ENCODE measurements at regions not wholly inside any gene's neighbourhood (a gene's known extent, or its start where the extent isn't known, plus 50 kb on each side); places are given as distances from the start of the nearest gene placed in this dataset.

GRCh38 chr7:153354071-153354470 is 594.5 kb downstream of the ACTR3B start:
- ChIA-PET CTCF (no interaction called here), POLR2A (no interaction called here)
- Histone ChIP-seq H3K27ac (ENCODE audit: extremely low read depth, low read depth, low read length) (no peak overlapping the region), H3K9me3 (ENCODE audit: control insufficient read depth, insufficient read depth, low read depth, low read length) (no peaks in the 10 kb centered on the region), H3K4me3 (ENCODE audit: low read depth, low read length) (no peak overlapping the region), H3K36me3 (ENCODE audit: control insufficient read depth in 2 of 2, insufficient read depth in 1 of 2, low read length in 2 of 2) (no peaks in the 10 kb centered on the region), H3K4me1 (ENCODE audit: control insufficient read depth, insufficient read depth, low read length) (no peaks in the 10 kb centered on the region)
- no peak for TF ChIP-seq GLI2 (tag by site-specific recombination; IDR thresholded peaks at IDR 0.05; ENCODE audit: borderline replicate concordance, low read depth)
- no peak for TF ChIP-seq ZNF626 (tag by site-specific recombination; IDR thresholded peaks at IDR 0.05)
- no peak for TF ChIP-seq TRIM28 (IDR thresholded peaks at IDR 0.05; ENCODE audit: borderline replicate concordance, low read length)
- no peak for TF ChIP-seq ZNF768 (tag by site-specific recombination; IDR thresholded peaks at IDR 0.05)
- no peak for TF ChIP-seq ZNF664 (tag by site-specific recombination; IDR thresholded peaks at IDR 0.05)
- no peak for TF ChIP-seq ZNF202 (tag by site-specific recombination; IDR thresholded peaks at IDR 0.05; ENCODE audit: borderline replicate concordance)
- no peak for TF ChIP-seq ZNF169 (tag by site-specific recombination; IDR thresholded peaks at IDR 0.05)
- TF ChIP-seq ZNF600 (tag by site-specific recombination; IDR thresholded peaks at IDR 0.05), result no peak
- no peak for TF ChIP-seq ZNF146 (tag by site-specific recombination; IDR thresholded peaks at IDR 0.05)
- TF ChIP-seq ZNF138 (tag by site-specific recombination; IDR thresholded peaks at IDR 0.05; ENCODE audit: borderline replicate concordance), result no peak
- TF ChIP-seq ZNF777 (tag by site-specific recombination; IDR thresholded peaks at IDR 0.05; ENCODE audit: borderline replicate concordance), result no peak
- no peak for TF ChIP-seq ZNF549 (tag by site-specific recombination; IDR thresholded peaks at IDR 0.05)
- TF ChIP-seq ZNF19 (tag by site-specific recombination; IDR thresholded peaks at IDR 0.05; ENCODE audit: low read depth), result no peak
- TF ChIP-seq ZNF302 (tag by site-specific recombination; IDR thresholded peaks at IDR 0.05; ENCODE audit: low read depth), result no peak
- no peak for TF ChIP-seq ZNF274 (IDR thresholded peaks at IDR 0.05; ENCODE audit: low read length)
- TF ChIP-seq ZNF274 (tag by site-specific recombination; IDR thresholded peaks at IDR 0.05; ENCODE audit: borderline replicate concordance), result no peak
- no peak for TF ChIP-seq ZNF530 (tag by site-specific recombination; IDR thresholded peaks at IDR 0.05; ENCODE audit: low read depth)
- TF ChIP-seq ZNF398 (tag by site-specific recombination; IDR thresholded peaks at IDR 0.05), result no peak

GRCh38 chr7:153370092-153370491 is 610.5 kb downstream of the ACTR3B start:
- H3K9me3 ChIP-seq (ENCODE audit: control insufficient read depth, insufficient read depth, low read depth, low read length), result no peaks in the 10 kb centered on the region
- H3K36me3 ChIP-seq (ENCODE audit: control insufficient read depth in 2 of 2, insufficient read depth in 1 of 2, low read length in 2 of 2), result no peaks in the 10 kb centered on the region
- no peaks in the 10 kb centered on the region for H3K4me1 ChIP-seq (ENCODE audit: control insufficient read depth, insufficient read depth, low read length)
- H3K27ac ChIP-seq (ENCODE audit: extremely low read depth, low read depth, low read length), result no peak overlapping the region
- ChIA-PET POLR2A (no interaction called here), CTCF (no interaction called here)
- H3K4me3 ChIP-seq (ENCODE audit: low read depth, low read length), result no peak overlapping the region
- TF ChIP-seq ZNF529 (tag by site-specific recombination; IDR thresholded peaks at IDR 0.05; ENCODE audit: insufficient replicate concordance), result no peak
- TF ChIP-seq ZNF324 (tag by site-specific recombination; IDR thresholded peaks at IDR 0.05), result no peak
- no peak for TF ChIP-seq KLF9 (tag by site-specific recombination; IDR thresholded peaks at IDR 0.05; ENCODE audit: low read depth)
- TF ChIP-seq ZNF501 (tag by site-specific recombination; IDR thresholded peaks at IDR 0.05), result no peak
- no peak for TF ChIP-seq ZNF560 (tag by site-specific recombination; IDR thresholded peaks at IDR 0.05; ENCODE audit: borderline replicate concordance)
- no peak for TF ChIP-seq ATF2 (tag by site-specific recombination; IDR thresholded peaks at IDR 0.05; ENCODE audit: low read depth)
